GM12878 (cell line): ENCODE measurements at regions not wholly inside any gene's neighbourhood (a gene's known extent, or its start where the extent isn't known, plus 50 kb on each side); places are given as distances from the start of the nearest gene placed in this dataset.

Experiments used
- ATAC-seq: fragments of 200-7000 bp; cut with Tn5 transposase; 3 replicates; pipeline ENCODE4 v1.9.1; 2020; ENCODE audit warnings: mild to moderate bottlenecking, moderate library complexity
- BruUV-seq: library from RNA; stranded (reverse); fragments of 400-500 nt; replicated peaks from 2 replicates; lab custom pipeline; 2021; lab: Mats Ljungman, UMichigan
- CTCF ChIA-PET: fragments of 300-600 bp; sonication (Branson Sonifier 250); formaldehyde crosslinking; extraction: SDS; loops from one replicate; lab custom pipeline; 2021; ENCODE audit warnings: inconsistent platforms; lab: Yijun Ruan, JAX
- POLR2A ChIA-PET: fragments of 350-600 bp; formaldehyde crosslinking; extraction: SDS; loops from one replicate; lab custom pipeline; 2021; ENCODE audit warnings: inconsistent platforms; lab: Charles Lee
- RAD21 ChIA-PET: fragments of 300-600 bp; sonication (Branson Sonifier 250); formaldehyde crosslinking; loops from one replicate; lab custom pipeline; 2023; ENCODE audit warnings: antibody characterized with exemption; ENCODE audit not compliant: unreplicated experiment; lab: Charles Lee
- SMC1A ChIA-PET: fragments of 300-600 bp; sonication (Branson Sonifier 250); formaldehyde crosslinking; loops from one replicate; lab custom pipeline; 2023; ENCODE audit not compliant: unreplicated experiment, uncharacterized antibody; lab: Charles Lee
- DNase-seq: peaks from one replicate; pipeline ENCODE4 v3.0.0-alpha.2; 2011; ENCODE audit warnings: low read depth, low spot score
- FAIRE-seq: peaks from 3 replicates; lab custom pipeline; 2011; peaks lifted over from hg19 to GRCh38; lab: Jason Lieb, UNC
- H2AFZ ChIP-seq: 2 replicates; pipeline ENCODE4 v1.6.0; 2011; ENCODE audit warnings: low read depth, low read length, control low read depth; ENCODE audit not compliant: control insufficient read depth
- H3K27ac ChIP-seq: 2 replicates; pipeline ENCODE4 v1.5.1; 2011; ENCODE audit warnings: control low read depth; ENCODE audit not compliant: control insufficient read depth, insufficient read depth
- H3K27me3 ChIP-seq, 2 experiments: replicated peaks in 1 of 2; 2 replicates each; pipeline versions ENCODE4 v1.6.0 to v1.6.1; 2011; ENCODE audit warnings: low read length in 1 of 2; ENCODE audit not compliant: control insufficient read depth in 2 of 2, insufficient read depth in 2 of 2
- H3K36me3 ChIP-seq, 2 experiments: 2 replicates each; pipeline ENCODE4 v1.5.1; 2011; ENCODE audit warnings: low read length in 1 of 2; ENCODE audit not compliant: control insufficient read depth in 2 of 2, insufficient read depth in 2 of 2
- H3K4me1 ChIP-seq: 2 replicates; pipeline ENCODE4 v1.6.1; 2011; ENCODE audit warnings: mild to moderate bottlenecking, low read length, moderate library complexity, mixed read lengths; ENCODE audit not compliant: control insufficient read depth, insufficient read depth
- H3K4me2 ChIP-seq: 2 replicates; pipeline ENCODE4 v1.6.0; 2011; ENCODE audit warnings: control low read depth; ENCODE audit not compliant: control insufficient read depth, insufficient read depth
- H3K4me3 ChIP-seq: fragments of 200-600 bp; sonication (generic); 2 replicates; pipeline ENCODE4 v1.5.1; 2016
- H3K79me2 ChIP-seq: 2 replicates; pipeline ENCODE4 v1.6.0; 2011; ENCODE audit warnings: low read length; ENCODE audit not compliant: control insufficient read depth, insufficient read depth
- H3K9ac ChIP-seq: 2 replicates; pipeline ENCODE4 v1.8.0; 2011; ENCODE audit warnings: low read length, control low read depth, mixed read lengths; ENCODE audit not compliant: control insufficient read depth, insufficient read depth
- H3K9me3 ChIP-seq: replicated peaks from 3 replicates; pipeline ENCODE4 v1.5.1; 2011; ENCODE audit warnings: mild to moderate bottlenecking, low read length; ENCODE audit not compliant: control insufficient read depth, insufficient read depth
- H4K20me1 ChIP-seq: 2 replicates; pipeline ENCODE4 v1.6.0; 2011; ENCODE audit not compliant: control insufficient read depth, insufficient read depth
- CBX3 ChIP-seq: fragments of 200-600 bp; sonication (generic); IDR thresholded peaks from 2 replicates; pipeline ENCODE4 v1.6.1; 2016; ENCODE audit warnings: low read depth, borderline replicate concordance
- CEBPB ChIP-seq, 2 experiments: fragments of 150-350 bp in 1 of 2; IDR thresholded peaks; 2 replicates each; pipeline ENCODE4 v1.6.1; 2012 to 2014; ENCODE audit warnings: low read depth in 2 of 2, low read length in 2 of 2, borderline replicate concordance in 1 of 2, inconsistent platforms in 1 of 2
- CHD2 ChIP-seq: IDR thresholded peaks from 2 replicates; pipeline ENCODE4 v1.6.1; 2011; ENCODE audit warnings: low read depth, low read length, improper control_type of control experiment, borderline replicate concordance
- CREB1 ChIP-seq: IDR thresholded peaks from 2 replicates; pipeline ENCODE4 v1.6.1; 2012; ENCODE audit warnings: low read depth, mild to moderate bottlenecking, inconsistent platforms
- DPF2 ChIP-seq: fragments of 450-650 bp; IDR thresholded peaks from 2 replicates; pipeline ENCODE4 v1.6.1; 2017; ENCODE audit warnings: mild to moderate bottlenecking
- ESRRA ChIP-seq: IDR thresholded peaks from 2 replicates; pipeline ENCODE4 v1.6.1; 2012; ENCODE audit warnings: mild to moderate bottlenecking, low read length, improper control_type of control experiment
- EZH2 ChIP-seq: IDR thresholded peaks from 2 replicates; pipeline ENCODE4 v1.6.1; 2012; ENCODE audit warnings: low read depth, mild to moderate bottlenecking, control low read depth, inconsistent platforms, low read length, borderline replicate concordance; ENCODE audit not compliant: control insufficient read depth
- FOXK2 ChIP-seq: fragments of 450-650 bp; IDR thresholded peaks from 2 replicates; pipeline ENCODE4 v1.6.1; 2017; ENCODE audit warnings: mild to moderate bottlenecking, moderate library complexity
- GABPA ChIP-seq: IDR thresholded peaks from 2 replicates; pipeline ENCODE4 v1.6.1; 2014; ENCODE audit warnings: antibody characterized with exemption, low read depth, mild to moderate bottlenecking, inconsistent platforms
- IKZF1 ChIP-seq: fragments of 450-650 bp; conservative IDR thresholded peaks from 2 replicates; pipeline ENCODE4 v1.6.1; 2017; ENCODE audit warnings: antibody characterized with exemption, mild to moderate bottlenecking
- NFIC ChIP-seq: IDR thresholded peaks from 2 replicates; pipeline ENCODE4 v1.6.1; 2012; ENCODE audit warnings: low read depth, mild to moderate bottlenecking, inconsistent platforms, low read length, moderate library complexity
- NFXL1 ChIP-seq: fragments of 450-650 bp; IDR thresholded peaks from 2 replicates; pipeline ENCODE4 v1.6.1; 2017; ENCODE audit warnings: antibody characterized with exemption, mild to moderate bottlenecking, borderline replicate concordance
- SMAD5 ChIP-seq: IDR thresholded peaks from 2 replicates; pipeline ENCODE4 v1.6.1; 2016; ENCODE audit warnings: antibody characterized with exemption, low read depth
- TBL1XR1 ChIP-seq: IDR thresholded peaks from 2 replicates; pipeline ENCODE4 v1.6.1; 2012; ENCODE audit warnings: low read depth, low read length, improper control_type of control experiment
- WRNIP1 ChIP-seq: IDR thresholded peaks from 2 replicates; pipeline ENCODE4 v1.6.1; 2011; ENCODE audit warnings: low read depth, low read length, improper control_type of control experiment, borderline replicate concordance
- ZNF274 ChIP-seq: IDR thresholded peaks from one replicate; pipeline ENCODE4 v1.8.0; 2011; ENCODE audit not compliant: insufficient read length, insufficient read depth
- ZNF384 ChIP-seq: IDR thresholded peaks from 2 replicates; pipeline ENCODE4 v1.6.1; 2012; ENCODE audit warnings: low read depth, mild to moderate bottlenecking, low read length, improper control_type of control experiment, borderline replicate concordance
- WGBS: methylation state at CpG from one replicate; pipeline ENCODE4 v1.1.6; 2016; ENCODE audit warnings: low lambda C conversion rate; ENCODE audit not compliant: insufficient replicate concordance, insufficient coverage; ENCODE audit errors: missing lambda C conversion rate; 5-methylcytosine and 5-hydroxymethylcytosine counted together
- in situ Hi-C: fragments of 300-500 bp; cut with MboI; formaldehyde crosslinking; loops from 9 replicates; pipeline ENCODE4 v1.14.3; 2018; ENCODE audit warnings: mixed read lengths
- intact Hi-C: fragments of 100-400 bp; cut with micrococcal nuclease; formaldehyde crosslinking; loops from one replicate; pipeline ENCODE4 v1.14.2; 2022; ENCODE audit not compliant: unreplicated experiment
- TF ChIP-seq, protein P1 (sequence below): IDR thresholded peaks from 2 replicates; pipeline ENCODE4 v1.6.1; 2012; ENCODE audit warnings: improper control_type of control experiment, low read depth, low read length; ENCODE audit not compliant: insufficient replicate concordance

DNA sequence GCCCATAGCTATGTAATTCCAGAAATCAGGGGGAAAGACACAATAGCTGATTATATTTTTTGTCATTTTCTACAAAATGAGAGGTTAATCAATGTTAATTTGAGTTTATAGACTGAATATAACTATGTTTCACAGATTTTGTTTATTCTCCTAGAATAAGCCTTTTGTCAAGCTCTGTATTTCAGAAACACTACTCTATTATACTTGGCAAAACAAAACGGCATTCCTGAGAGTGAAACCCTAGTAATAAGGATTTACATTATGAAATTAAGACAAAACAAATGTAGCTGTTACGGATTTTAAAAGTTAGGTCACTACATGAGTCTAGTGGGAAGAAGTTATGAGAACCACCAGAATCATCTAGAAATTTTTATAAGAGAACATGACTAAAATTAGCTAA lies 334.2 kb downstream of the KLF12 start (continued):
- TF ChIP-seq TBL1XR1 (no peak), CREB1 (no peak), IKZF1 (no peak)
- TF ChIP-seq, protein P1, sequence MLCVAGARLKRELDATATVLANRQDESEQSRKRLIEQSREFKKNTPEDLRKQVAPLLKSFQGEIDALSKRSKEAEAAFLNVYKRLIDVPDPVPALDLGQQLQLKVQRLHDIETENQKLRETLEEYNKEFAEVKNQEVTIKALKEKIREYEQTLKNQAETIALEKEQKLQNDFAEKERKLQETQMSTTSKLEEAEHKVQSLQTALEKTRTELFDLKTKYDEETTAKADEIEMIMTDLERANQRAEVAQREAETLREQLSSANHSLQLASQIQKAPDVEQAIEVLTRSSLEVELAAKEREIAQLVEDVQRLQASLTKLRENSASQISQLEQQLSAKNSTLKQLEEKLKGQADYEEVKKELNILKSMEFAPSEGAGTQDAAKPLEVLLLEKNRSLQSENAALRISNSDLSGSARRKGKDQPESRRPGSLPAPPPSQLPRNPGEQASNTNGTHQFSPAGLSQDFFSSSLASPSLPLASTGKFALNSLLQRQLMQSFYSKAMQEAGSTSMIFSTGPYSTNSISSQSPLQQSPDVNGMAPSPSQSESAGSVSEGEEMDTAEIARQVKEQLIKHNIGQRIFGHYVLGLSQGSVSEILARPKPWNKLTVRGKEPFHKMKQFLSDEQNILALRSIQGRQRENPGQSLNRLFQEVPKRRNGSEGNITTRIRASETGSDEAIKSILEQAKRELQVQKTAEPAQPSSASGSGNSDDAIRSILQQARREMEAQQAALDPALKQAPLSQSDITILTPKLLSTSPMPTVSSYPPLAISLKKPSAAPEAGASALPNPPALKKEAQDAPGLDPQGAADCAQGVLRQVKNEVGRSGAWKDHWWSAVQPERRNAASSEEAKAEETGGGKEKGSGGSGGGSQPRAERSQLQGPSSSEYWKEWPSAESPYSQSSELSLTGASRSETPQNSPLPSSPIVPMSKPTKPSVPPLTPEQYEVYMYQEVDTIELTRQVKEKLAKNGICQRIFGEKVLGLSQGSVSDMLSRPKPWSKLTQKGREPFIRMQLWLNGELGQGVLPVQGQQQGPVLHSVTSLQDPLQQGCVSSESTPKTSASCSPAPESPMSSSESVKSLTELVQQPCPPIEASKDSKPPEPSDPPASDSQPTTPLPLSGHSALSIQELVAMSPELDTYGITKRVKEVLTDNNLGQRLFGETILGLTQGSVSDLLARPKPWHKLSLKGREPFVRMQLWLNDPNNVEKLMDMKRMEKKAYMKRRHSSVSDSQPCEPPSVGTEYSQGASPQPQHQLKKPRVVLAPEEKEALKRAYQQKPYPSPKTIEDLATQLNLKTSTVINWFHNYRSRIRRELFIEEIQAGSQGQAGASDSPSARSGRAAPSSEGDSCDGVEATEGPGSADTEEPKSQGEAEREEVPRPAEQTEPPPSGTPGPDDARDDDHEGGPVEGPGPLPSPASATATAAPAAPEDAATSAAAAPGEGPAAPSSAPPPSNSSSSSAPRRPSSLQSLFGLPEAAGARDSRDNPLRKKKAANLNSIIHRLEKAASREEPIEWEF = no peak

DNA sequence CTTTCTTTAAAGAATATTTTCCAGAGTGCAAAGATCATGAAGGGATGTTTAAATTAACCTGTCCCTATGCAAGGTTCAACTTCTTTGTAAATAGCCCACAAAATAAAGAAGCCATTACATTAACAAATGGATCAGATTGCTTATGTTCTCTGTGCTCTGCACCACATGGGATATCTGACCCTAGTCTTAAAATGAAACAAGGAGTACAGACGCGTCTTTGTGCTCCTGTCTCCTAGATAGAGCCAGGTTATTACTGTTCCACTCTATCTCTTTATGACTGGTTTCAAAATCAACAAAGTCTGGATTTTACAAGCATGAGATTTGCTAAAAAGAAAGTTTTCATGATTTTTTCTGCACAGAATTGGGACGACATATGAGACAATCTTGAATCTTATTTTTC lies 339.4 kb downstream of the KLF12 start:
- FAIRE-seq (no peak), ATAC-seq (no peak), DNase-seq (no peak)
- H3K9me3 ChIP-seq = no peaks in the 10 kb centered on the region
- H3K4me2 ChIP-seq = no peak overlapping the region
- H3K36me3 ChIP-seq = no peaks in the 10 kb centered on the region
- H3K4me1 ChIP-seq = no peaks in the 10 kb centered on the region
- H2AFZ ChIP-seq = no peak overlapping the region
- ChIA-PET POLR2A (no interaction called here), RAD21 (no interaction called here), CTCF (no interaction called here), SMC1A (interaction anchor here (1.5 kb wide), 1 partner anchor 23 kb away, joined by 3 read pairs; no protein-coding TSS in a partner anchor)
- no peak overlapping the region for H3K4me3 ChIP-seq
- no peaks in the 10 kb centered on the region for H3K79me2 ChIP-seq
- H4K20me1 ChIP-seq = no peaks in the 10 kb centered on the region
- no peak overlapping the region for H3K9ac ChIP-seq
- intact Hi-C loops (no loop called here), in situ Hi-C loops (no loop called here)
- no peaks in the 10 kb centered on the region for H3K27me3 ChIP-seq
- WGBS = 81% methylated on average over 3 of the region's 3 CpGs
- BruUV-seq = no TSS peak
- H3K27ac ChIP-seq = no peak overlapping the region
- TF ChIP-seq EZH2 = no peak
- no peak for TF ChIP-seq WRNIP1
- no peak for TF ChIP-seq NFXL1
- no peak for TF ChIP-seq CBX3
- no peak for TF ChIP-seq DPF2
- TF ChIP-seq ESRRA = no peak
- no peak for TF ChIP-seq CREB1
- TF ChIP-seq SMAD5 = no peak
- TF ChIP-seq CHD2 = no peak
- TF ChIP-seq TBL1XR1 = no peak
- TF ChIP-seq NFIC = no peak
- TF ChIP-seq CEBPB (IDR thresholded peaks at IDR 0.05; ENCODE audit: borderline replicate concordance in 1 of 2, low read depth in 2 of 2, low read length in 2 of 2) = no peak
- no peak for TF ChIP-seq GABPA
- no peak for TF ChIP-seq FOXK2
- no peak for TF ChIP-seq ZNF274
- no peak for TF ChIP-seq ZNF384
